DMS 273 (cell line): ENCODE measurements at regions not wholly inside any gene's neighbourhood (a gene's known extent, or its start where the extent isn't known, plus 50 kb on each side); places are given as distances from the start of the nearest gene placed in this dataset.
A peak's percentile ranks its signal among the peaks of the same experiment; 100 is the strongest.

Experiments
- DNase-seq: peaks from one replicate; lab custom pipeline; 2025; ENCODE audit not compliant: unreplicated experiment; lab: John Stamatoyannopoulos, UW

- DNase-seq: no peak
These were observed 163.2 kb upstream of the RPL38 start for GRCh38 chr17:74040291-74040690.

GRCh38 chr17:74040729-74041128 lies 162.7 kb upstream of the RPL38 start:
- no peak for DNase-seq

GRCh38 chr17:74041869-74042640 lies 161.4 kb upstream of the RPL38 start:
- DNase-seq: no peak

GRCh38 chr17:74042744-74043486 lies 160.6 kb upstream of the RPL38 start:
- peak; percentile 44 for DNase-seq

- no peak for DNase-seq
These were observed 159.5 kb upstream of the RPL38 start for GRCh38 chr17:74043976-74044375.

- no peak for DNase-seq
These were observed 157.7 kb upstream of the RPL38 start for GRCh38 chr17:74045608-74046280.

GRCh38 chr17:74049167-74049966 lies 154.1 kb upstream of the RPL38 start:
- peak; percentile 45 for DNase-seq

GRCh38 chr17:74049967-74050458 lies 153.5 kb upstream of the RPL38 start:
- no peak for DNase-seq

- peak; percentile 25 for DNase-seq
These were observed 152.1 kb upstream of the RPL38 start for GRCh38 chr17:74051348-74051747.

GRCh38 chr17:74052993-74053711 lies 150.3 kb upstream of the RPL38 start:
- peak; percentile 21 for DNase-seq

- DNase-seq: no peak
These were observed 149.8 kb upstream of the RPL38 start for GRCh38 chr17:74053712-74054078.

- peak; percentile 30 for DNase-seq
These were observed 149.2 kb upstream of the RPL38 start for GRCh38 chr17:74054249-74054648.

GRCh38 chr17:74055508-74056160 lies 147.8 kb upstream of the RPL38 start:
- peak; percentile 32 for DNase-seq

- DNase-seq: peak; percentile 93
These were observed 143.8 kb upstream of the RPL38 start for GRCh38 chr17:74059479-74060240.

- no peak for DNase-seq
These were observed 141.7 kb upstream of the RPL38 start for GRCh38 chr17:74061758-74062157.

GRCh38 chr17:74062234-74062633 lies 141.2 kb upstream of the RPL38 start:
- DNase-seq: no peak

- no peak for DNase-seq
These were observed 140.0 kb upstream of the RPL38 start for GRCh38 chr17:74063439-74063838.

- DNase-seq: peak; percentile 24
These were observed 133.1 kb upstream of the RPL38 start for GRCh38 chr17:74070374-74070773.
